ENCODE measurements at regions not wholly inside any gene's neighbourhood (a gene's known extent, or its start where the extent isn't known, plus 50 kb on each side); places are given as distances from the start of the nearest gene placed in this dataset.

GRCh38 chr1:99119188-99119587 lies 114.5 kb upstream of the PLPPR5 start:
- no peak for TF ChIP-seq POU2F2 (IDR thresholded peaks at IDR 0.05; ENCODE audit: borderline replicate concordance, low read depth, low read length)
- no peak for TF ChIP-seq MAX (IDR thresholded peaks at IDR 0.05; ENCODE audit: low read depth, low read length)
- no peak for TF ChIP-seq SP1 (IDR thresholded peaks at IDR 0.05; ENCODE audit: low read depth, low read length)

Measured in GM12878 (cell line).